ENCODE measurements at regions not wholly inside any gene's neighbourhood (a gene's known extent, or its start where the extent isn't known, plus 50 kb on each side); places are given as distances from the start of the nearest gene placed in this dataset.
"Not testable (repeated sequence)": the region's sequence is repeated elsewhere in the genome, so short reads cannot be mapped to it uniquely, and the experiment has no call there.

- 80% methylated on average over 1 of the region's 2 CpGs for WGBS (ENCODE audit: insufficient coverage)
- Histone ChIP-seq H3K36me3 (ENCODE audit: control insufficient read depth, insufficient read depth, low read length) (no peaks in the 10 kb centered on the region), H3K4me3 (ENCODE audit: low read depth, low read length) (no peak overlapping the region), H3K4me1 (ENCODE audit: control insufficient read depth, insufficient read depth, low read length) (no peaks in the 10 kb centered on the region), H3K9me3 (ENCODE audit: control insufficient read depth, insufficient read depth, low read length) (no peaks in the 10 kb centered on the region), H3K27me3 (ENCODE audit: control insufficient read depth, insufficient read depth, low read length) (no peaks in the 10 kb centered on the region), H3K27ac (ENCODE audit: low read depth, low read length) (no peak overlapping the region)
- no peak for DNase-seq (ENCODE audit: low read depth in 4 of 6, low spot score in 6 of 6)
Observed at GRCh38 chr5:125891061-125891725, 532.0 kb upstream of the GRAMD2B start.

- no peak overlapping the region for H3K27ac ChIP-seq (ENCODE audit: low read depth, low read length)
- WGBS (ENCODE audit: insufficient coverage), result 68% methylated on average over 1 of the region's 1 CpG
- no peaks in the 10 kb centered on the region for H3K36me3 ChIP-seq (ENCODE audit: control insufficient read depth, insufficient read depth, low read length)
- H3K9me3 ChIP-seq (ENCODE audit: control insufficient read depth, insufficient read depth, low read length), result no peaks in the 10 kb centered on the region
- no peak overlapping the region for H3K4me3 ChIP-seq (ENCODE audit: low read depth, low read length)
- peak in 1 of 6 donors; percentile 1 for DNase-seq (ENCODE audit: low read depth in 4 of 6, low spot score in 6 of 6)
- no peaks in the 10 kb centered on the region for H3K4me1 ChIP-seq (ENCODE audit: control insufficient read depth, insufficient read depth, low read length)
- H3K27me3 ChIP-seq (ENCODE audit: control insufficient read depth, insufficient read depth, low read length), result no peaks in the 10 kb centered on the region
Observed at GRCh38 chr5:125894383-125894782, 528.8 kb upstream of the GRAMD2B start.

GRCh38 chr5:125896368-125896767 lies 526.8 kb upstream of the GRAMD2B start:
- WGBS (ENCODE audit: insufficient coverage), result no CpG with 5 or more reads among the region's 3 CpGs
- no peaks in the 10 kb centered on the region for H3K4me1 ChIP-seq (ENCODE audit: control insufficient read depth, insufficient read depth, low read length)

GRCh38 chr5:125897089-125897488 lies 526.1 kb upstream of the GRAMD2B start:
- Histone ChIP-seq H3K27me3 (ENCODE audit: control insufficient read depth, insufficient read depth, low read length) (no peaks in the 10 kb centered on the region), H3K27ac (ENCODE audit: low read depth, low read length) (no peak overlapping the region), H3K4me3 (ENCODE audit: low read depth, low read length) (no peak overlapping the region), H3K9me3 (ENCODE audit: control insufficient read depth, insufficient read depth, low read length) (no peaks in the 10 kb centered on the region), H3K36me3 (ENCODE audit: control insufficient read depth, insufficient read depth, low read length) (no peaks in the 10 kb centered on the region), H3K4me1 (ENCODE audit: control insufficient read depth, insufficient read depth, low read length) (no peaks in the 10 kb centered on the region)
- peak in 1 of 6 donors; percentile 7 for DNase-seq (ENCODE audit: low read depth in 4 of 6, low spot score in 6 of 6)

More at GRCh38 chr5:125896368-125896767, 526.8 kb upstream of the GRAMD2B start:
- Histone ChIP-seq H3K27ac (ENCODE audit: low read depth, low read length) (no peak overlapping the region), H3K9me3 (ENCODE audit: control insufficient read depth, insufficient read depth, low read length) (no peaks in the 10 kb centered on the region), H3K4me3 (ENCODE audit: low read depth, low read length) (no peak overlapping the region), H3K27me3 (ENCODE audit: control insufficient read depth, insufficient read depth, low read length) (no peaks in the 10 kb centered on the region), H3K36me3 (ENCODE audit: control insufficient read depth, insufficient read depth, low read length) (no peaks in the 10 kb centered on the region)
- DNase-seq (ENCODE audit: low read depth in 4 of 6, low spot score in 6 of 6), result no peak

- Histone ChIP-seq H3K4me1 (ENCODE audit: control insufficient read depth, insufficient read depth, low read length) (no peaks in the 10 kb centered on the region), H3K27me3 (ENCODE audit: control insufficient read depth, insufficient read depth, low read length) (no peaks in the 10 kb centered on the region), H3K4me3 (ENCODE audit: low read depth, low read length) (no peak overlapping the region), H3K9me3 (ENCODE audit: control insufficient read depth, insufficient read depth, low read length) (no peaks in the 10 kb centered on the region), H3K27ac (ENCODE audit: low read depth, low read length) (no peak overlapping the region), H3K36me3 (ENCODE audit: control insufficient read depth, insufficient read depth, low read length) (no peaks in the 10 kb centered on the region)
- peak in 2 of 6 donors; percentile 20 to 43 for DNase-seq (ENCODE audit: low read depth in 4 of 6, low spot score in 6 of 6)
- WGBS (ENCODE audit: insufficient coverage), result no CpG with 5 or more reads among the region's 2 CpGs
Observed at GRCh38 chr5:125898851-125899405, 524.3 kb upstream of the GRAMD2B start.

- no peaks in the 10 kb centered on the region for H3K4me1 ChIP-seq (ENCODE audit: control insufficient read depth, insufficient read depth, low read length)
- WGBS (ENCODE audit: insufficient coverage), result no CpG with 5 or more reads among the region's 1 CpG
- H3K9me3 ChIP-seq (ENCODE audit: control insufficient read depth, insufficient read depth, low read length), result peaks cover 6% of the 10 kb centered on the region
- DNase-seq (ENCODE audit: low read depth in 4 of 6, low spot score in 6 of 6), result no peak
- no peaks in the 10 kb centered on the region for H3K36me3 ChIP-seq (ENCODE audit: control insufficient read depth, insufficient read depth, low read length)
- H3K27ac ChIP-seq (ENCODE audit: low read depth, low read length), result no peak overlapping the region
- H3K27me3 ChIP-seq (ENCODE audit: control insufficient read depth, insufficient read depth, low read length), result no peaks in the 10 kb centered on the region
- no peak overlapping the region for H3K4me3 ChIP-seq (ENCODE audit: low read depth, low read length)
Observed at GRCh38 chr5:125912028-125912427, 511.2 kb upstream of the GRAMD2B start.

GRCh38 chr5:125913200-125913599 lies 510.0 kb upstream of the GRAMD2B start:
- H3K27ac ChIP-seq (ENCODE audit: low read depth, low read length), result no peak overlapping the region
- H3K4me3 ChIP-seq (ENCODE audit: low read depth, low read length), result no peak overlapping the region
- no peaks in the 10 kb centered on the region for H3K27me3 ChIP-seq (ENCODE audit: control insufficient read depth, insufficient read depth, low read length)
- peaks cover 3% of the 10 kb centered on the region for H3K9me3 ChIP-seq (ENCODE audit: control insufficient read depth, insufficient read depth, low read length)
- 90% methylated on average over 1 of the region's 2 CpGs for WGBS (ENCODE audit: insufficient coverage)
- DNase-seq (ENCODE audit: low read depth in 4 of 6, low spot score in 6 of 6), result no peak
- no peaks in the 10 kb centered on the region for H3K4me1 ChIP-seq (ENCODE audit: control insufficient read depth, insufficient read depth, low read length)
- H3K36me3 ChIP-seq (ENCODE audit: control insufficient read depth, insufficient read depth, low read length), result no peaks in the 10 kb centered on the region

GRCh38 chr5:125914471-125914870 lies 508.7 kb upstream of the GRAMD2B start:
- WGBS (ENCODE audit: insufficient coverage), result 93% methylated on average over 2 of the region's 3 CpGs
- no peaks in the 10 kb centered on the region for H3K4me1 ChIP-seq (ENCODE audit: control insufficient read depth, insufficient read depth, low read length)

GRCh38 chr5:125923958-125924357 lies 499.3 kb upstream of the GRAMD2B start:
- not testable (repeated sequence) for DNase-seq (ENCODE audit: low read depth in 4 of 6, low spot score in 6 of 6); H3K4me1 ChIP-seq (ENCODE audit: control insufficient read depth, insufficient read depth, low read length); H3K36me3 ChIP-seq (ENCODE audit: control insufficient read depth, insufficient read depth, low read length); H3K27me3 ChIP-seq (ENCODE audit: control insufficient read depth, insufficient read depth, low read length); H3K4me3 ChIP-seq (ENCODE audit: low read depth, low read length); H3K27ac ChIP-seq (ENCODE audit: low read depth, low read length); H3K9me3 ChIP-seq (ENCODE audit: control insufficient read depth, insufficient read depth, low read length)
- 84% methylated on average over 11 of the region's 11 CpGs for WGBS (ENCODE audit: insufficient coverage)

More at GRCh38 chr5:125914471-125914870, 508.7 kb upstream of the GRAMD2B start:
- Histone ChIP-seq H3K9me3 (ENCODE audit: control insufficient read depth, insufficient read depth, low read length) (peaks cover 3% of the 10 kb centered on the region), H3K4me3 (ENCODE audit: low read depth, low read length) (no peak overlapping the region), H3K36me3 (ENCODE audit: control insufficient read depth, insufficient read depth, low read length) (no peaks in the 10 kb centered on the region), H3K27ac (ENCODE audit: low read depth, low read length) (no peak overlapping the region), H3K27me3 (ENCODE audit: control insufficient read depth, insufficient read depth, low read length) (no peaks in the 10 kb centered on the region)
- no peak for DNase-seq (ENCODE audit: low read depth in 4 of 6, low spot score in 6 of 6)

- Histone ChIP-seq H3K27me3 (ENCODE audit: control insufficient read depth, insufficient read depth, low read length) (no peaks in the 10 kb centered on the region), H3K4me3 (ENCODE audit: low read depth, low read length) (no peak overlapping the region), H3K4me1 (ENCODE audit: control insufficient read depth, insufficient read depth, low read length) (no peaks in the 10 kb centered on the region), H3K27ac (ENCODE audit: low read depth, low read length) (no peak overlapping the region), H3K36me3 (ENCODE audit: control insufficient read depth, insufficient read depth, low read length) (no peaks in the 10 kb centered on the region), H3K9me3 (ENCODE audit: control insufficient read depth, insufficient read depth, low read length) (no peaks in the 10 kb centered on the region)
- WGBS (ENCODE audit: insufficient coverage), result no CpG with 5 or more reads among the region's 3 CpGs
- DNase-seq (ENCODE audit: low read depth in 4 of 6, low spot score in 6 of 6), result no peak
Observed at GRCh38 chr5:125926172-125926571, 497.0 kb upstream of the GRAMD2B start.
